ENCODE measurements at regions not wholly inside any gene's neighbourhood (a gene's known extent, or its start where the extent isn't known, plus 50 kb on each side); places are given as distances from the start of the nearest gene placed in this dataset.
"Not testable (repeated sequence)": the region's sequence is repeated elsewhere in the genome, so short reads cannot be mapped to it uniquely, and the experiment has no call there.

DNA sequence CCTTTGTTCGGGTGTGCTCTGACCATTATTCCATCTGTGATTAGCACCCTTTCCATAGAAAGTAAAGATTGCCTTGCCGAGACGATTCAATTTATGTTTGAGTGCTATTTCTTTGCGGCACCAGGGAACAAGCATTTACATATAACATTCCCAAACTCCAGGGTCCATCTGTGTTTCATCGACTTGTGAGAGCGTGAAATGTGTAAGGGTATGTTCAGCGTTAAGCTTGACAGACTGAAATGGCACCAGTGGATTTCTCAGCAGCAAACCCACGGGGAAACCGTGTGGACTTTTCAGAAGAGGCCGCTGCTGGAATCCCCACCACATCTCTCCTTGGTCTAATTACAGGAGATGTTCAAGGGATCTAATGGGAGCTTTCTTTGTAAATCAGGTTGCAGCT lies 270.5 kb downstream of the TCERG1L start:
- DNase-seq: no peak

DNA sequence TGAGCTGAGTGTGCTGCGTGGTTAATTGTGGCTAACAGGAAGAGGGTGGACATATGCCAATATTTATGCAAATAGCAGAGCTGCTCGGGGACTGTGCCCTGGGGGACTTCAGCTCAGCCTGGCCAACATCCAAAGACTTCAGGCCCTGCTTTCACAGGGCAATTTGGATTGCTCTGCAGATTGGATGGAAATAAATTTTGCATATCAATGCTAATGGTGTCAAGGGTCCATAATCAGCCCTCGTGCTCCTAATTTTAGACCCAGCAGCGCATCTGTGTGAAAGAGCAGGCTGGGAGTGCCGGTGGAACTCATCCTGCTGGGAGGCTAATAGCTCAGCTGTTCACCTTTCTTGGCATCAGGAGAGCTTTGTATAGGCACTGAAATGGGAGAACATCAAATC lies 270.1 kb downstream of the TCERG1L start:
- DNase-seq: no peak

DNA sequence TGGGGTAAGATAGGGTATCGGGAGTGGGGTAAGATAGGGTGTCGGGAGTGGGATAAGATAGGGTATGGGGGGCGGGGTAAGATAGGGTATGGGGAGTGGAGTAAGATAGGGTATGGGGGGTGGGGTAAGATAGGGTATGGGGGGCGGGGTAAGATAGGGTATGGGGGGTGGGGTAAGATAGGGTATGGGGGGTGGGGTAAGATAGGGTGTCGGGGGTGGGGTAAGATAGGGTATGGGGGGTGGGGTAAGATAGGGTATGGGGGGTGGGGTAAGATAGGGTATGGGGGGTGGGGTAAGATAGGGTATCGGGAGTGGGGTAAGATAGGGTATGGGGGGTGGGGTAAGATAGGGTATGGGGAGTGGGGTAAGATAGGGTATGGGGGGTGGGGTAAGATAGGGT lies 269.5 kb downstream of the TCERG1L start:
- DNase-seq: not testable (repeated sequence)
